Ascending aorta (tissue), 2 donors: ENCODE measurements at regions not wholly inside any gene's neighbourhood (a gene's known extent, or its start where the extent isn't known, plus 50 kb on each side); places are given as distances from the start of the nearest gene placed in this dataset.
A peak's percentile ranks its signal among the peaks of the same experiment; 100 is the strongest.

ENCODE experiments used
- DNase-seq, 2 donors: peaks; one replicate each; pipeline ENCODE4 v3.0.0-alpha.2; 2019; ENCODE audit warnings: low spot score in 2 of 2
- H3K27ac ChIP-seq, 2 donors: fragments of 200-600 bp; sonication (generic); one replicate each; pipeline ENCODE4 v1.5.1; 2016 to 2017; ENCODE audit warnings: mild to moderate bottlenecking in 1 of 2
- H3K27me3 ChIP-seq: fragments of 200-600 bp; sonication (generic); one replicate; pipeline ENCODE4 v1.5.1; 2017
- H3K36me3 ChIP-seq, 2 donors: fragments of 200-600 bp; sonication (generic); one replicate each; pipeline ENCODE4 v1.5.1; 2016
- H3K4me1 ChIP-seq, 2 donors: fragments of 200-600 bp; sonication (generic); one replicate each; pipeline ENCODE4 v1.5.1; 2016 to 2017; ENCODE audit warnings: mild to moderate bottlenecking in 1 of 2
- H3K4me3 ChIP-seq, 2 donors: fragments of 200-600 bp; sonication (generic); one replicate each; pipeline ENCODE4 v1.5.1; 2016 to 2017; ENCODE audit warnings: mild to moderate bottlenecking in 1 of 2
- H3K9me3 ChIP-seq, 2 donors: fragments of 200-600 bp; sonication (generic); one replicate each; pipeline ENCODE4 v1.5.1; 2016
- CTCF ChIP-seq, 3 experiments: fragments of 200-600 bp in 2 of 3; fragments of 450-650 bp in 1 of 3; sonication (generic) in 2 of 3; IDR thresholded peaks; one replicate each; pipeline ENCODE4 v1.5.1; 2016 to 2019; ENCODE audit warnings: antibody characterized with exemption in 3 of 3, mild to moderate bottlenecking in 1 of 3, moderate library complexity in 1 of 3
- intact Hi-C: fragments of 100-400 bp; cut with DNase I; formaldehyde crosslinking; loops from one replicate; pipeline ENCODE4 v1.15.1; 2023

GRCh38 chr18:5639131-5639530, 95.3 kb upstream of the EPB41L3 start:
- Histone ChIP-seq H3K9me3 (no peaks in the 10 kb centered on the region), H3K27me3 (no peaks in the 10 kb centered on the region), H3K27ac (no peak overlapping the region), H3K36me3 (no peaks in the 10 kb centered on the region), H3K4me3 (no peak overlapping the region), H3K4me1 (no peaks in the 10 kb centered on the region)
- intact Hi-C loops: no loop called here
- TF ChIP-seq CTCF (IDR thresholded peaks at IDR 0.05): no peak
- no peak for DNase-seq

DNA sequence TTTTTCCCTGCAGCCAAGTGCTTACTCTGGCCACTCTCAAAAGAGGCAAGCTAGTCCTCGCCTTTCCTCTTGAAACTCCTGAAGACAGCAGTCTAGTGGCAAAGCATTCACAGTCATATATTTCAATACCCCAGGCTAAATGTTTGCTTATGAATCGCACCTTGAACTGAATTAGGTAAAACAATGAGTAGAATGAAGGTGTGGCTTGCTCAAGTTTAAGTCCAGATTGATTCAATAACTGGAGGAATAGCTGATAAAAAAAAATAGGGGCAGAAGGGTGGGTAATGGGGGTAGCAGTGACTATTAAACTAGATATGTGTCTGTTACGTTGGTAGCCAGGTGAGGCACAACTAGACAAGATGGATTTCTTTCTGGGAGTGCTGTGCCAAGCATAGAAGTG, 88.2 kb upstream of the EPB41L3 start:
- Histone ChIP-seq H3K36me3 (no peaks in the 10 kb centered on the region), H3K27ac (no peak overlapping the region), H3K9me3 (no peaks in the 10 kb centered on the region), H3K27me3 (no peaks in the 10 kb centered on the region), H3K4me1 (peaks cover 0 to 4% of the 10 kb centered on the region in 2 donors), H3K4me3 (no peak overlapping the region)
- intact Hi-C loops: no loop called here
- no peak for TF ChIP-seq CTCF (IDR thresholded peaks at IDR 0.05)
- DNase-seq: no peak

- TF ChIP-seq CTCF (IDR thresholded peaks at IDR 0.05): no peak
- intact Hi-C loops: no loop called here
- Histone ChIP-seq H3K36me3 (no peaks in the 10 kb centered on the region), H3K4me3 (peak overlapping the region; percentile 73 to 85), H3K27me3 (no peaks in the 10 kb centered on the region), H3K9me3 (no peaks in the 10 kb centered on the region), H3K4me1 (peaks cover 0 to 4% of the 10 kb centered on the region in 2 donors), H3K27ac (no peak overlapping the region)
- no peak for DNase-seq
Measured at GRCh38 chr18:5630900-5631413, 87.2 kb upstream of the EPB41L3 start.

DNA sequence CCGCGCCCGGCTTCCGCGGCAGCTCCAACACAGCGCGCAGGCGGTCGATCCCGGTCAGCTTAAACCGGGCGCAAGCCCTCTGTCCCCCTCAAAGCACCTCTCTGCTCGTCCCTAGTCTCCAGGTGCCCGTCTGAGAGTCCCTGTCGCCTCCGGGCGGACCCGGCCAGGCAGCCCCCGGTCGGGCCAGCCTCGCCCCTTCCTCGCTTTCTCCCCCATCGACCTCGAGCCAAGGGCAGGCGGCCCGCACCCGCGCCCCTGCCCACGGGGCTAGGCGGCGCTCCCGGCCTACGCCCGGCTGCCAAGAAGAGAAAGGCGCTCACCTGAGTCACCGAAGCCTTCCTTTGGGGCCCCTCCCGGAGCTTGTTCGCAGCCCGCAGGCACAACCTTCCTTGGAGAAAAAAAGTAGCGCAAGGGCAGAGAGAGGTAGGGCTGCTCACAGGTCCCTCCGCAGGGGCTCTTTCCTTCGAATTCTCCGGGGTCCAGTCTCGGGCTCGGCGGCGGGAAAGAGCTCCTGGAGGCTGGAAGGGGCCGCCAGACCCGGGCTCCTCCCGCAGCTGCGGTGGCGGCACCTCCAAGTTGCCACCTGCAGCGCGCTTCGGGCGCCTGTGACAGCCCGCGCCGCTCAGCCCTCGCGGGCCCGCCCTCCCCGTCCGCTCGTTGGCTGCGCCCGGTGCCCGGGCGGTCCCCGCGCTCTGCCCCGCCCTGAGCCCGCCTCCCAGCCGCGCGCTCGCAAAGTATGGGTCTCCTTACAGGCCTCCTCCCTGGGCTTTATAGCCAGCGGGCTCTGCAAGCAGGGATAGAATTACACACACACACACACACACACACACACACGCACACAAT, 86.5 kb upstream of the EPB41L3 start:
- peak in 1 of 2 donors; percentile 77 for DNase-seq
- H3K27me3 ChIP-seq: no peaks in the 10 kb centered on the region
- H3K36me3 ChIP-seq: no peaks in the 10 kb centered on the region
- H3K27ac ChIP-seq: peak overlapping the region in 1 of 2 donors; percentile 59
- no peaks in the 10 kb centered on the region for H3K9me3 ChIP-seq
- peaks cover 0 to 4% of the 10 kb centered on the region in 2 donors for H3K4me1 ChIP-seq
- peak overlapping the region; percentile 73 to 85 for H3K4me3 ChIP-seq
- intact Hi-C loops: no loop called here
- TF ChIP-seq CTCF (IDR thresholded peaks at IDR 0.05): no peak

DNA sequence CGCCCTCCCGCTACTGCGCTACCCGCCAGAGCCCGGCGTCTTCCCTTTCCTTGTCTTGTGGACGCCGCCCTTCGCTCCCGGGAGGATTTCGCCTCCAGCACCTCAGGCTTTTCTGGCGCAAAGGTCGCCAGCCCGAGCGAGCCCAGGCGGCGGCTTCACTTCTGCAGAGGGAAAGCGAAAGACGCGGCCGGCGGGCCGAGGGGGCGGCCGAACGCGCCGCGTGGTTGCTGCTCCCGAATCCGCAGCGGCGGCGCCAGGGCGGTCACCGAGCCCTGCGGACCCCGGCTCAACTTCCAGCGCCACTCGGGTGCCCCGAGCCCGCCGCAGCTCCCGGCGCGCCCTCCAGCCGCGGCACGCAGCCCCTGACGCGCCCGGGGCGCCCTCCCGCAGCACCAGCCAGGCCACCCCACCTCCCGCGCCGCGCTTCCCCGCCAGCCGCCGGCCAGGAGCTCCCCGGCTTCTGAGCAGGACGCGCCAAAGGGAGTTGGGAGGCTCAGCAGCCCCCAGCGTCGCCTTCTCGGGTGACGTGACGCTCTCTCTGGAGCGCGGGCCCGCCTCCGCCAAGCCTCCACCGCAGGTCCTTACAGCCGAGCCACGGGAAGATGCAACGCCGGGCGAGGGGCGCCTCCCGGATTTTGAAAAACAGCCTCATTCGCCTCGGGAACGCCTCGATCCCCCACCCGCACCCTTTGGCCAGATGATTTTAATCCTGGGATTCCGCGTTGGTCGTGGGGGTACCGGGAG, 84.9 kb upstream of the EPB41L3 start:
- Histone ChIP-seq H3K36me3 (no peaks in the 10 kb centered on the region), H3K27me3 (no peaks in the 10 kb centered on the region), H3K9me3 (no peaks in the 10 kb centered on the region), H3K27ac (no peak overlapping the region), H3K4me3 (peak overlapping the region; percentile 73 to 85), H3K4me1 (peaks cover 0 to 4% of the 10 kb centered on the region in 2 donors)
- DNase-seq: peak in 1 of 2 donors; percentile 71
- intact Hi-C loops: no loop called here
- TF ChIP-seq CTCF (IDR thresholded peaks at IDR 0.05): no peak
